ENCODE measurements at regions not wholly inside any gene's neighbourhood (a gene's known extent, or its start where the extent isn't known, plus 50 kb on each side); places are given as distances from the start of the nearest gene placed in this dataset.
"Not testable (repeated sequence)": the region's sequence is repeated elsewhere in the genome, so short reads cannot be mapped to it uniquely, and the experiment has no call there.

DNA sequence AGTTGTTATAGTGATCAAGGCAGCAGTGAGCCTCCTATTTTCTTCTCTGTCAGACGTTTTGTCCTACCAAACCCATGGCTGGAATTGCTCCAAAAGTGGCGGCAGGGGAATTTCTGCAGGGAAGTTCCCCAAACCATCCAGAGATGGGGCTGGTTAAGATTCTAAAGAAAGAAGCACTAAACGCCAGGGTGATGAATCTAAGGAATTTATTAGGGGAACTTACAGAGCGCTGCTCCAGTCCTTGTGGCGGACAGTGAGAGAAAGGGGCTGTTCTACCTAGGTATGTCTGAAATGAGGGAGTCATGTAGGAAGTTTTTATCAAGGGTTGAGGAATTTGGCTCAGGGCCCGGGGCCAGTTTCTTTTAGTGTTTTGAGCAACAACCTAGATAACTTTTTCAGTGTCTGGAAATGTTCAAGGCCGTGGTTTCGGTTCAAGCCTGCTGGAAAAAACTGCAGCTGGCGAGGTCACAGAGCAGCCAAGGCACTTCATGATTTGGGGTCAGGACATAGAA, 222.4 kb upstream of the B3GALT2 start:
- DNase-seq (ENCODE audit: low spot score): peak; percentile 29

DNA sequence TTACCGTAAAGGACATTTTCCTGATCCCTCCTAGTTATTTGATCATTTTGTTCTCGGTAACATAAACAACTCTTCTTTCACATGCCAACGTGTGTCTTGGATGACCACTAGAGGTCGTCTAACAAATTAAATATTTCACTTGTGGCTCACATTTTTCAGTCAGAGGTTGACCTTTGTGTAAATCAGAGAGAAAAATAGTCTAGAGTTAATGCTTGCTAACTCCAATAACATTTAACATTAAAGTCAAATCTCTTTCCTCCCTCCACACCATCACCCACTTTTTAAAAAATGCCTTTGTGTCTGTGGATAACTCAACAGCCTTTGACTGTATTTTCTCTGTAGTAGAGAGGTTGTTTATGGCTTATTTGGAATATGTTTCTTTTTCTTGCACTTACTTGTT, 220.5 kb upstream of the B3GALT2 start:
- DNase-seq (ENCODE audit: low spot score): peak; percentile 12

DNA sequence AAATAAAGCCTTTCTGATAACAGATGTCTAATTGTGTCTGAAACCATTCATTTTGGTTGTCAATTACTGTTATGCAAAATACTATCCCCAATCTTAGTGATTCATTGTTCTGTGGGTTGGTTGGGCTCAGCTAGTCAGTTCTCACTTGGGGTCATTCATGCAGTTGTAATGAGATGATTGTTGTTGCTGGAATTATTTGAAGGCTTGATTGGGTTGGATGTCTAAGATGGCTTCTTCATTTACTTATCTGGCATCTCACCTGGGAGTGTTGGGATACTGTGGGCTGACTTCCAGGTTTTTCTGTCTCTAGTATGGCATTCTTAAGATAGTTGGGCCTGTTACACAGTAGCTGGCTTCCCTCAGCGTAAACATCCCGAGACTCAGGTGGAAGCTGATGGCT, 217.8 kb upstream of the B3GALT2 start:
- DNase-seq (ENCODE audit: low spot score): no peak

DNA sequence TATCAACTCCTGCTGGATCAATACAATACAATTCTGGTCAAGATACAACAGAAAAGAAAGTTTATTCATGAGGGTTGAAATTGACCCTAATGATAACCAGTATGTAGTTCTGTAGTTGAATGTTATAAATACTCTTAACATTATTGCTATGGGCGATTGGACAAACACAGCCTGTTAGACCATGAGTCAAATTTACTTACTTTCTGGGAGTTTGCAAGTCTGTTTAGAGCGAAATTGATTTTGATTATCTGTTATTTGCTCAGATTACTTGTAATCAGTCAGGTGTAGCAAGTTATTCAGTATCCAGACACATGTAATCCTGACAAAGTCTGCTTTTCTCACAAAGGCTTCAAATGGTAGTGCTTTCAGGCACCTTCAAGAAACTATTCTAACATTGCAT, 216.6 kb upstream of the B3GALT2 start:
- DNase-seq (ENCODE audit: low spot score): no peak

DNA sequence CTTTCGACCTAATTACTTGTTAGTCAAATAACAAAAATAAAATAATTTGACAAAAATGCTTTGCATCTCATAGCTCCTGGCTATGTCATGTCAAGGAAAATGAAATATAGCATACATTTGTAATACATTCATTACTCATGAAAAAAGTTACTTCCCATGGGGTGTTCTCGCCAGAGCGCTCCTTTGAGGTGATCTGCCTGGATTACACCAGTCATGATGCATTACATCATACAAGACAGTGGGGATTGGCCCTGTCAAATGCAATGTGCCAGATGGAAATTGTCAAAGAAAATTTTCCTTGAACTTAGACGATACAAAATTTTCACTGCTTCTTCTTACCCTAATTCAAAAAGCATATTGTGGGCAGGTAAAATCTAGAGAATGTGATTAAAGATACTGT, 215.6 kb upstream of the B3GALT2 start:
- DNase-seq (ENCODE audit: low spot score): no peak

DNA sequence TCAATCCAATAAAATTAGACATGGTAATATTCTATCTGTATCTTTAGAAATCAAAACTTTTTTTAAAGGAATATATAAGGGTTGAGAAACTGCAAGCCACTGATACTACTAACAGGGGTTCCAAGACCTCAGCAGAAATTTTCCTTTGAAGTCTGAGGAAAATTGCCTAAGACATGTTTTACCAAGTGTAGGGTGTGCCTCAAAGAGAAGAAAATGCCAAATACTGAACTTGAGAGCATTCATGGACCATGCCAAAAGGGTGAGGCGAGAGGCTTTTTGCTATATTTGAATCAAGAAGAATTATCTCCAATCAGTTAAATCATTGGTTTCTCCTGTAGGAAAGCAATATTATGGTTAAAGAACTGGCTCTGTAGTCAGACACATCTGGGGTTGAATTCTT, 207.9 kb upstream of the B3GALT2 start:
- DNase-seq (ENCODE audit: low spot score): no peak

DNA sequence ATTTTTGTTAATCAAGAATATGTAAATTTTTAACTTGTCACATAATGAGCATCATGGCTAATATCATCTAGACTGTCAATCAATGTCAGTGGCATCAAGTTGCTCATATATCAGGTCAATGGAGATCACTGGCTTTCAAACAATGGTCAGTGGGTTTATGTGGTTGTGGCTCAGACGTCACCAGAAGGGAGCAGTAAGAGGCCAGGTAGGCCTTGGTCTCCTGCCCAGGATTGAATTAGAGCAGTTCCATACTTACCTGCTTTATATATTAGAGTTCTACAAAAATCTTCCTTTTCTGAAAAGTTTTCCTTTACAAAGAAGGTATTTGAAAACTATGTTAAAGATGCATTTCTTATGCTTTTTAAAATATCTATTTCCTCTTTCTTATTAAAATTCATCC, 206.3 kb upstream of the B3GALT2 start:
- no peak for DNase-seq (ENCODE audit: low spot score)

DNA sequence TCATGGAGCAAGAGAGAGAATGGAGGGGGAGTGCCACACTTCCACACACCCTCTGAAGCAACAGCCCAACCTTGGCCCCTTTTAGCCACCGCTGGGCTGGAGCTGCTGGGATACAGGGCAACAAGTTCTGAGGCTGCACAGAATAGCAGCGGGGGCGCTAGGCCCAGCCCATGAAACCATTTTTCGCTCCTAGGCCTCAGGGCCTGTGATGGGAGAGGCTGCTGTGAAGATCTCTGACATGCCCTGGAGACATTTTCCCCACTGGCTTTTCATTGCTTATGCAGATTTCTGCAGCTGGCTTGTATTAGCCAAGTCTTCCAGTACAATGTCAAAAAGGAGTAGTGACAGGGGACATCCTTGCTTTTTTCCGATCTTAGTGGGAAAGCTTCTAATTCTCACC, 202.3 kb upstream of the B3GALT2 start:
- DNase-seq (ENCODE audit: low spot score): no peak

DNA sequence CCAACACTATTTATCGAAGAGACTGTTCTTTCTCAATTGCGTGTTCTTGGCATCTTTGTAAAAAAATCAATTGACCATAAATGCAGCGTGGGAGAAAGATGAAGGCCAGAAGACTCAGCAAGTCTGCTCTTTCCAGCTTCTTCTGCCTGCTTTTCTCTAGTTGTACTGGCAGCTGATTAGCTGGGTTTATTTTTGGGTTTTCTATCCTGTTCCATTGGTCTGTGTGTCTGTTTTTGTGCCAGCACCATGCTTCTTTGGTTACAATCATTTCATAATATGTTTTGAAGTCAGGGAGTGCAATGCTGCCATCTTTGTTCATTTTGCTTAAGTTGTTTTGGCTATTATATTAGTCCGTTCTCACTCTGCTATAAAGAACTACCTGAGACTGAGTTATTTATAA, 201.8 kb upstream of the B3GALT2 start:
- no peak for DNase-seq (ENCODE audit: low spot score)

DNA sequence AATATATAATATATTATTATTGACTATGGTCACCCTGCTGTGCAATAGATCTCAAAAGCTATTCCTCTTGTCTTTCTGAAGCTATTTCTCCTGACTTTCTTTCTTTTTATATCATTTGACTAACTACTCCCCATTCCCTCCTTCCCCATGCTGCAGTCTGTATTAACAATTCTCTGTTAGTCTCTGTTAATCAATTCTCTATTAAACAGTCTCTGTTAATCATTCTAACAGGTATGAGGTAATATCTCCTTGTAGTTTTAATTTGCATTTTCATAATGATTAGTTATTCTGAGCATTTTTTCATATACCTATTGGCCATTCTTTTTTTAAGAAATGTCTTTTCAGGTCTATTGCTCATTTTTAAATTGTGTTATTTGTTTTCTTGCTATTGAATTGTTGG, 201.0 kb upstream of the B3GALT2 start:
- no peak for DNase-seq (ENCODE audit: low spot score)

DNA sequence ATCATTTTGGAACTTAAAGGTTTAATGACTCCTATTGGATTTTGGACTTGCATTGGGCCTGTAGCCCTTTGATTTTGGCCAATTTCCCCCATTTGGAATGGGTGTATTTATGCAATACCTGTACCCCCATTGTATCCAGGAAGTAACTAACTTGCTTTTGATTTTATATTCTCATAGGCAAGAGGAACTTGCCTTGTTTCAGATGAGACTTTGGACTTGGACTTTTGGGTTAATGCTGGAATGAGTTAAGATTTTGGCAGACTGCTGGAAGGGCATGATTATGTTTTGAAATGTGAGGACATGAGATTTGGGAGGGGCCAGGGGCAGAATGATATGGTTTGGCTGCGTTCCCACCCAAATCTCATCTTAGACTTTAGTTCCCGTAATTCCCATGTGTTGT, 192.0 kb upstream of the B3GALT2 start:
- DNase-seq (ENCODE audit: low spot score): not testable (repeated sequence)

DNA sequence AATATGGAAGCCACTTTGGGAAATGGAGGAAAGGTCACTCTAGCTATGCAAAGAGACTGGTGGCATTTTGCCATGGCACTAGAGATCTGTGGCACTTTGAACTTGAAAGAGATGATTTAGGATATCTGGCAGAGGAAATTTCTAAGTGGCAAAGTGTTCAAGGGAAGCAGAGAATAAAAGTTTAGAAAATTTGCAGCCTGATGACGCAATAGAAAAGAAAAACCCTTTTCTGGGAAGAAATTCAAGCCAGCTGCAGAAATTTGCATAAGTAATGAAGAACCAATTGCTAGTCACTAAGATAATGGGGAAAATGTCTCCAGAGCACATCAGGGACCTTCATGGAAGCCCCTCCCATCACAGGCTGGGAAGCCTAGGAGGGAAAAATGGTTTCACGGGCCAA, 191.1 kb upstream of the B3GALT2 start:
- no peak for DNase-seq (ENCODE audit: low spot score)

DNA sequence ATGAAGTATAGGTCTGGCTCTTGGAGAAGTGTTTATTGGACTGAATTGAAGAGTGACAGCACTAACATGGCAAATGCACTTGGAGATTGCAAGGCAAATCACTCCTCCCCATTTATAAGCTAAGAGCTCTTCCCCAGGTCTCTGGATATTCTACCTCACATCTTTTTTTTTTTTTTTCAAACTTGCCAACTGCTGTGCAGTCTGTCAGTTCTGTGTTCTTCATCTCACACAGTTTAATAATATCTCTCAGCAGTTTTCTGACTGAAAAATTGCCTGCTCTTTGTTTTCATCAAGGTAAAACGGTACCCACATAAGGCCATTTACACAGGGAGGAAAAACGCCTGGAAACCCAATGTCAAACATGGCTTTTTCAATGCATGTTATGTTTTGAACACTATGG, 186.1 kb upstream of the B3GALT2 start:
- no peak for DNase-seq (ENCODE audit: low spot score)

DNA sequence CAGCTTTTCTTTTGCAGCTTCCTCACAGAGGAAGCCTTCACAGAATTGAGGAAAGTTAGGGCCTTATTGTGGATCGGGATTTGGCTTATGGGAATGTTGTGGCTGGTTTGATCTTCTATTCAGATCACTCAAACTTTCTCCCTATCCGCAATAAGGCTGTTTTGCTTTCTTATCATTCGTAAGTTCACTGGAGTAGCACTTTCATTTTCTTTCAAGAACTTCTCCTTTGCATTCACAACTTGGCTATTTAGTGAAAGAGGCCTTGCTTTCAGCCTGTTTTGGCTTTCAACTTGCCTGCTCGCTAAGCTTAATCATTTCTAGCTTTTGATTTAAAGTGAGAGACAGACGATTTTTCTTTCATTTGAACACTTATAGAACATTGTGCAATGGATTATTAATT, 181.9 kb upstream of the B3GALT2 start:
- DNase-seq (ENCODE audit: low spot score): no peak

DNA sequence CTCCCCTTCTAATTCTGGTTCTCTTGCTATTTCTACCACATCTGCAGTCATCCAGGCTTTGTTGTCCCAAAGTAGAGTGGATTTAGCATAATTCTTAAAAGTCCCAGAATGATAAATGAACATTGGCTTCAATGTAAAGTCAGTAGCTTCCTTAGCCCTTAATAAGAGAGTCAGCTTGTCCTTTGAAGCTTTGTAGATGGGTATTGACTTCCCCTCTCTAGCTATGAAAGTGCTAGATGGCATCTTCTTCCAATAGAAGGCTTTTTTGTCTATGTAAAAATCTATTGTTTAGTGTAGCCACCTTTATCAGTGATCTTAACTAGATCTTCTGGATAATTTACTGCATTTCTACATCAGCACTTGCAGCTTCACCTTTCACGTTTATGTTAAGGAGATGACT, 181.4 kb upstream of the B3GALT2 start:
- DNase-seq (ENCODE audit: low spot score): no peak

DNA sequence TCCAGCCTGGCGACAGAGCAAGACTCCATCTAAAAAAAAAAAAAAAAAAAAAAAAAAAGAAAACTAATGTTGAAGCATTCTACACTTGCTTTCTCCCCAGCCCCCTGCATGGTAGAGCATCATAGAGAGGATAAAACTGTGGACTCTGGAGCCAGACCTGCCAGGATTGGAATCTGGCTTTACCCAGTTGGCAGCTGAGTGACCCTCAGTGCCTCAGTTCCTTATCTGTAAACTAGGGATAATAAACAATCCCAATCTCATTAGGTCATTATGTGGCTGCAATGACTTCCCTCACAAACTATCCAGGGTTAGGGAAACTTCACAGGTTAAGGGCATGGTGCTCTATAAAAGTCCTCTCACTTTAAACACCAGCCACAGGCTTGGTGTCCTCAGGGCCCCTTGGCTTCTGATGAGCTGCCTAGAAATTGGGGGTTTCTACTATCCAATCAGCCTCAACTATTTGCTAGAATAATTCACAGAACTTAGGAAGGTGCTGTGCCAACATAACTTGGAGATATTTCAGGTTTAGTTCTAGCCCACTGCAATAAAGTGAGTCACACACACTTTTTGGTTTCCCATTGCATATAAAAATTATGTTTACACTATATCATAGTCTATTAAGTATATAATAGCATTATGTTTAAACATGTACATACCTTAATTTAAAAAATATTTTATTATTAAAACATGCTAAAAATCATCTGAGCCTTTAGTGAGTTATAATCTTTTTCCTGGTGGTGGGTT, 180.5 kb upstream of the B3GALT2 start:
- no peak for DNase-seq (ENCODE audit: low spot score)

DNA sequence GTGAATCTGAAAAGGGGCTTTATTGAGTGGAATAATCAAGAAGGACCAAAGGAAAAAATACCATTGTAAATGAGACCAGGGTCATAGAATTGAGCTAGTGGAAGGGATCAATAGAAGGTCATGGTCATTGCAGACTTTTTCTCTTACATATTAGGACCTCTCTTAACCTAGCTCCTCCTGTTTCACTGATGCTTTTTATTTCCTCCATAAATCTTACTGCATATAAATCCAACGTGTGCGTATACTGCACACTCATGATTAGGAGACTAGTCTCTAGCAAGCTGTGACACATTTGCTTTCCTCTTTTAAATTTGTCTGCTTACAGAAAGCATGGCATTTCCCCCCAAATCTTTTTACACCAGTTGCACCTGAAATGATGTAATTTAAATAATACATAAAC, 179.6 kb upstream of the B3GALT2 start:
- DNase-seq (ENCODE audit: low spot score): no peak

DNA sequence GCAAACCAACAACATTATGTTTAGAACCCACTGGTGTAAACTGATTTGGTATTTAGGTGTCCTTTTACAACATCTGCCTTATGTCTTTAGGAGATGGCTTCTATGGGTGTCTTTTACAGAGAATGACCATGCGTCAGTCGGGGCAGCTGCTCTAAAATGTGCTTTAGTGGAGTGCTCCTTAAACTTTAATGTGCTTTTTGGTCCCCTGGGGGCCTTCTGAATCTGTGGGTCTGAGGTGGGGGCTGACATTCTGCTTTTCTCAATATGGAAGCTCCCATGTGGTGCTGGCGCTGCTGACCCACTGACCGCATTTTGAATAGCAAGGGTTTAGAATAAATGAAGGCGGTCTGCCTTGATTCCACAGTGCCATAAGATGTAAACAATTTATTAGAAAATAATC, 173.2 kb upstream of the B3GALT2 start:
- DNase-seq (ENCODE audit: low spot score): no peak

DNA sequence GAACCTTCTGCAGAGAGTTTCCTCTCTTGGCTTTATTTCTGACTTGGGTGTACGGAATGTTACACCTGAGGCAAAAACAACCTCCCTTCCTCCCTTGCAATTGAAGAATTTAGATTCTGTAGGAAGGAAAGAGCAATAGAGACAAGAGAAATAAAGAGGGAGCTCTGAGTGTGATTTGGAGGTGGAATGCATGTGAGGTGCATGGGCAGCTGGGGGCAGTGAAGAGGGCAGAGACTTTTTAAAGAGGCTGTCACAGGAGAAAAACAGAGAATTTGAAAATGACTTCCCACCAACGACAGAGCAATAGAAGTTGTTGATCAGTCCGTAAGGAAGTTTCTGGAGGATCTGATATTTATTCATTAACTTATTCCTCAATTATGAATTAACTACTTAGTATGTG, 172.0 kb upstream of the B3GALT2 start:
- no peak for DNase-seq (ENCODE audit: low spot score)

DNA sequence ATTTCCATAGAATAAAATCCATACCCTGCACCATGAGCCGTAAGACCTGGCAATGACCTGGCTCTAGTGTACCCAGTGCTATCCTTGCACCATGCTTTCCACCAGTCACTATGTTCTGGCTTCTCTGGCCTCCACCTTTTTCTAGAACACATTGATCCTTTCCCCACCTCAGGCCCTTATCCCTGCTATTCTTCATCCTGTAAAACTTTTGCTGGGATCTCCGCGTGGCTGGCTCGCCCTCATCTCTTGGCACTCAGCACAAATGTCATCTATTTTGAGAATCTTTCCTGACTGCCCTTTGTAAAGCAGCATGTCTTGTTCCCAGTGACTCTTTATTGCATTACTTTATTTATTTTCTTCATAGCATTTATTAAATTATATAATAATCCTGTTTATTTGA, 169.8 kb upstream of the B3GALT2 start:
- DNase-seq (ENCODE audit: low spot score): no peak

DNA sequence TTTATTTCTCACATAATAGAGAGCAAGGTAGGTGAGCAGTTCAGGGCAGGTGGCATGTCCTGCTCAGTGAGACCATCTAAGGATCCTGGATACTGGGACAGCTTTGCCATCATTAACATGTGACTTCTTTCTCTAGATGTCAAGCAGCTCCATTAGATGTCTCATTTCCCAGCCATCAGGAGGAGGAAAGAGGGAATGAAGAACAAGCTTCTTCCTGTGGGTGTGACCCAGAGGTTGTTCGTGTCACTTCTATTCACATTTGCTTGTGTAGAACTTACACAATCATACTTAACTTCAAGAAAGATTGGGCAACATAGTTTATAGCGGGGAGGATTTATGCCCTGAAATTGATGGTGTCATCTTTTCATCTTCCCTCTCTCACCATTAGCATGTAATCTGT, 169.2 kb upstream of the B3GALT2 start:
- DNase-seq (ENCODE audit: low spot score): no peak

DNA sequence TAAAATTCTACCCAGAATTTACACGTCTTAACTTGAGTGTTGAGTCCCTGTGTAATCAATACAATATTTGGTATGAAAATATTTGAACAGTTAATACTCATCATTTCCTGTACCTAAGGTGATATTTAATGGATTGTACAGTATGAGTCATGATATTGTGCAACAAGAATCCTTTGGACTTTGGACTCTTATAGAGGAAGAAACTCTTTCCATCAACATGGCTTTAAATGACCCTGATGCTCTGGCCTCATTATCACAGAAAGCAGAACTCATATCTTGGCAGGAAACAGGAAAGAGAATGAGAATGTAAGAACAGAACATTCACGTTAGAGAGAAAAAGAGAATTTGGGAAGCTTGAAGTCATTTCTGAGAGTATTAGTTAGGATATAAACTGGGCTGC, 168.8 kb upstream of the B3GALT2 start:
- no peak for DNase-seq (ENCODE audit: low spot score)

DNA sequence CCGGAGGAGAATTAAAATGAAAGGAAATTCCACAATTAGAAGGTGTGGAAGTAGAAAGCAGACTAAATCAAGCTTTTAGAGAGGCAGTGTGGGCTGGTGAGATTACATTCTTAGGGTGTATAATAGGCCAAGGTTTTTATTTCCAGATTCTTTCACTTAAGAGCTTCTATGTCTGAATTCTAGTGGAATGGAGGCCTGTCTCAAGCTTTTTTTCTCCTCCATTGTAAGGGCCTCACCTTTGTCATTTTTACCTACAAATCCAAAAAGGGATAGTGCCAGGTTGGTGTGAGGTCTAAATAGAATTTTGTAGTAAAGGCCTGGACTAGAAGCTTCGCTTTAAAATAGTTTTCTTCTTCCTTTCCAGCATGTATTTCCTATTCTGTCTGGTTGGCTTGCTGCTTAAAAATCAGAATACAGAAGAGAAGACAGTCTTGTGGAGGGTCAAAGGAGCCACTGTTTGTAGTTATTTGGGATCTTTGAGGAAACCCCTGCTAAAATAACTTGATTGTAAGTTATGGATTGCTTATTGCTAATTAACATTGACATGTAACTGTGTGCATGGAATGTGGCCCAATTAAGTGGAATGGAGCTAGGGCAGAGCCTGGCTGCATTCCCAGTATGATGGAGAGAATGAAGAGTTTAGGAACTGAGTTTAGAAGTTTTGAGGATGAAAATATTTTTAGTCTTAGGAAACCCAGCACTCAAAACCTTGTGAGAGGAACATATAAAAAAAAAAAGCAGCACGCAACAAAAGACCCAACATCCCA, 162.5 kb upstream of the B3GALT2 start:
- no peak for DNase-seq (ENCODE audit: low spot score)
